ENCODE measurements at regions not wholly inside any gene's neighbourhood (a gene's known extent, or its start where the extent isn't known, plus 50 kb on each side); places are given as distances from the start of the nearest gene placed in this dataset.
"Not testable (repeated sequence)": the region's sequence is repeated elsewhere in the genome, so short reads cannot be mapped to it uniquely, and the experiment has no call there.

DNA sequence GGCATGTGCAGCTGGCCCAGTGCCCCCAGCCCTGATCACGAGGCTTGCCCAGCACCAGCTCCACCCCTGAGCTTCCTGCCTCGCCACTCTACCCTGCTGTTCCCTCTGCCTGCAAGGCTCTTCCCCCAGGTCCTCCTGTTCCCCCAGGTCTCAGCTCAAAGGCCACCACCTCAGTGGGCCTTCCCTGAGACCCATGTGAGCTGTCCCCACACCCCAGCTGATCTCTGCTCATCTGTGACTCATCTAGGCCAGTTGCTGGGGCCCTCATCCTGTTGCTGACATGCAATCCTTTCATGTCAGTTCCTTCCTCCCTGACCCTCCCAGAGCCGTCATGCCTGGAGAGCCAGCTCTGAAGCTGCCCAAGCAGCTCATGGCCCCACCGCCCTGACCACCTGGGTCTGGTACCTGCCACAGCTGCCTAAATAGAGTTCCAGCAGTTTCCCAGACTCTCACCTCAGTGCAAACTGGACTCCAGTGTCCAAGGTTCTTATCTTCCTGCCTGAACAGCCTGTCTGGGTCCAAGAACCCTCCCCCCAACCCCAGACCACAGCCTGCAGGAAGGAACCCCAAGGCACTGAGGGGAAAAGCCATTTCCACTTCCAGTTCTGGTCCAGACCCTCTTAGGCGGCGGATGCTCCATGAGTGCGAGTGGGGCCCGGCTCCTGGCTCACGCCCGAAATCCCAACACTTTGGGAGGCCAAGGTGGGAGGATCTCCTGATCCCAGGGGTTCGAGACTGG, 116.6 kb upstream of the IQSEC1 start:
- no peaks in the 10 kb centered on the region for H3K36me3 ChIP-seq (ENCODE audit: control insufficient read depth in 2 of 2, insufficient read depth in 2 of 2, low read length in 1 of 2)
- H3K27ac ChIP-seq (ENCODE audit: low read depth in 2 of 2, low read length in 1 of 2) = no peak overlapping the region
- peaks cover 0 to 2% of the 10 kb centered on the region in 2 donors for H3K9me3 ChIP-seq (ENCODE audit: control insufficient read depth in 2 of 2, insufficient read depth in 1 of 2, low read depth in 1 of 2, low read length in 1 of 2)
- peaks cover 2 to 3% of the 10 kb centered on the region in 2 donors for H3K4me1 ChIP-seq (ENCODE audit: control insufficient read depth in 2 of 2, insufficient read depth in 2 of 2, low read length in 1 of 2)
- H3K4me3 ChIP-seq (ENCODE audit: low read depth in 1 of 2, low read length in 2 of 2) = no peak overlapping the region
- H3K27me3 ChIP-seq (ENCODE audit: control insufficient read depth in 1 of 2, insufficient read depth in 2 of 2, low read length in 2 of 2) = no peaks in the 10 kb centered on the region
- WGBS, 2 donors = 66 to 75% methylated on average over 11 of the region's 11 CpGs

DNA sequence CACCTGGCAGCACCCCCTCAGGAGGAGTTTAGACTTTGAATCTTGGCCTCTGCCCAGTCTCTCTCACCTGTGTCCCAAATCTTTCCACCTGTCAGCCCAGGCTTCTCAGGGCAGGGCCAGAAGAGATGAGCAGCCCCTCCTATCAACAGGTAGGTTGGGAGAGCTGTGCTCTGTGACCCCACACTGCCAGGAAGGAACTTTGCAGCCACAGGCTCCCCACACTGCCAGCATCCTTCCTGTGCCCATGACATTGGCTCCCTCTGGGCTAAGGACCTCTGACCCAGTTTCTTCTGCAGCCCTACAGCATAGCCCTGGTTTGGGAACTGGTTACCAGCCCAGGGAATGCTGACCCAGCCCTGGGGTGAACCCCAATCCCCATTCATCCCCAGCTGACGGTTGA, 115.7 kb upstream of the IQSEC1 start:
- peaks cover 0 to 2% of the 10 kb centered on the region in 2 donors for H3K9me3 ChIP-seq (ENCODE audit: control insufficient read depth in 2 of 2, insufficient read depth in 1 of 2, low read depth in 1 of 2, low read length in 1 of 2)
- H3K4me1 ChIP-seq (ENCODE audit: control insufficient read depth in 2 of 2, insufficient read depth in 2 of 2, low read length in 1 of 2) = peaks cover 3% of the 10 kb centered on the region in 2 donors
- 91 to 94% methylated on average over 1 of the region's 1 CpG for WGBS, 2 donors
- H3K27ac ChIP-seq (ENCODE audit: low read depth in 2 of 2, low read length in 1 of 2) = no peak overlapping the region
- H3K27me3 ChIP-seq (ENCODE audit: control insufficient read depth in 1 of 2, insufficient read depth in 2 of 2, low read length in 2 of 2) = no peaks in the 10 kb centered on the region
- no peak overlapping the region for H3K4me3 ChIP-seq (ENCODE audit: low read depth in 1 of 2, low read length in 2 of 2)
- no peaks in the 10 kb centered on the region for H3K36me3 ChIP-seq (ENCODE audit: control insufficient read depth in 2 of 2, insufficient read depth in 2 of 2, low read length in 1 of 2)

DNA sequence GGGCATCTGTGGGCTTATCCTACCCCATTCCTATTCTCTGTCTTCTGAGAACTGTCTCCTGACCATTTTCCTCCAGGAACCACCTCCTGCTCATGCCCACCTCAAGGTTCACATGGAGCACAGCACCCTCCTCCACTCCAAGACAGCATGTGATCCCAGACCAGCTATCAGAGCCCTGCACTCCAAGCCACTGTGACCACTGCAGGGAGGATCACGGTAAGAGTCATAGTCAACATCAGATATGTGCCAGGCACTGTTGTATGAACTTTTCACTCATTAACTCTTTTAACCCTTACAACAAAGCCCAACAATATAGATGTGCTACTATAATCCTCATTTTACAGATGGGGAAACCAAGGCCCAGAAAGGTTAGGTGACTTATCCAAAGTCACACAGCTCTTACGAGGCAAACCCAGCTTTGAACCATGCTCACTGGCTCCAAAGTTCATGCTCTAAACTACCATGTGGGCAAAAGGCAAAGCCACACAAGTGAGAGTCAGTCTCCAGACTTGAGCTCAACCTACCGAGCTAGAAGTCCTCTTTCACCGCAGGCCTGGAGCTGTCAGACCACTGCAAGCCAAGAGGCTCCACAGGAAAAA, 115.1 kb upstream of the IQSEC1 start:
- 89 to 91% methylated on average over 4 of the region's 4 CpGs for WGBS, 2 donors
- Histone ChIP-seq H3K9me3 (ENCODE audit: control insufficient read depth in 2 of 2, insufficient read depth in 1 of 2, low read depth in 1 of 2, low read length in 1 of 2) (peaks cover 0 to 2% of the 10 kb centered on the region in 2 donors), H3K36me3 (ENCODE audit: control insufficient read depth in 2 of 2, insufficient read depth in 2 of 2, low read length in 1 of 2) (no peaks in the 10 kb centered on the region), H3K27me3 (ENCODE audit: control insufficient read depth in 1 of 2, insufficient read depth in 2 of 2, low read length in 2 of 2) (no peaks in the 10 kb centered on the region), H3K4me3 (ENCODE audit: low read depth in 1 of 2, low read length in 2 of 2) (no peak overlapping the region), H3K4me1 (ENCODE audit: control insufficient read depth in 2 of 2, insufficient read depth in 2 of 2, low read length in 1 of 2) (peaks cover 3% of the 10 kb centered on the region in 2 donors), H3K27ac (ENCODE audit: low read depth in 2 of 2, low read length in 1 of 2) (no peak overlapping the region)

DNA sequence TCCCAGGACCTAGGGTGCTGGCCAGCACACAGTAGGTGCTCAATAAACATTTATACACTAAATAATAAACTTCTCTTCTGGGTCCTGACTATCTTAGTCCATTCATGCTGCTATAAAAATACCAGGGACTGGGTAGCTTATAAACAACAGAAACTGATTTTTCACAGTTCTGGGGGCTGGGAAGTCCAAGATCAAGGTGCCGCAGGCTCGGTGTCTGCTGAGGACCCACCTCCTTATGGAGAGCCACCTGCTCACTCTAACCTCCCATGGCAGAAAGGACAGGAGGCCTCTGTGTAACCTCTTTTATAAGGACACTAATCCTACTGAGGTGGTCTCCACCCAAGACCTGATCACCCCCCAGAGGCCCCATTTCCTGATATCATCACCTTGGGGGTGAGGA, 114.4 kb upstream of the IQSEC1 start:
- Histone ChIP-seq H3K36me3 (ENCODE audit: control insufficient read depth in 2 of 2, insufficient read depth in 2 of 2, low read length in 1 of 2) (no peaks in the 10 kb centered on the region), H3K27ac (ENCODE audit: low read depth in 2 of 2, low read length in 1 of 2) (no peak overlapping the region), H3K9me3 (ENCODE audit: control insufficient read depth in 2 of 2, insufficient read depth in 1 of 2, low read depth in 1 of 2, low read length in 1 of 2) (peaks cover 0 to 2% of the 10 kb centered on the region in 2 donors), H3K4me1 (ENCODE audit: control insufficient read depth in 2 of 2, insufficient read depth in 2 of 2, low read length in 1 of 2) (peaks cover 3% of the 10 kb centered on the region in 2 donors), H3K4me3 (ENCODE audit: low read depth in 1 of 2, low read length in 2 of 2) (no peak overlapping the region), H3K27me3 (ENCODE audit: control insufficient read depth in 1 of 2, insufficient read depth in 2 of 2, low read length in 2 of 2) (no peaks in the 10 kb centered on the region)
- 96 to 97% methylated on average over 2 of the region's 2 CpGs for WGBS, 2 donors

DNA sequence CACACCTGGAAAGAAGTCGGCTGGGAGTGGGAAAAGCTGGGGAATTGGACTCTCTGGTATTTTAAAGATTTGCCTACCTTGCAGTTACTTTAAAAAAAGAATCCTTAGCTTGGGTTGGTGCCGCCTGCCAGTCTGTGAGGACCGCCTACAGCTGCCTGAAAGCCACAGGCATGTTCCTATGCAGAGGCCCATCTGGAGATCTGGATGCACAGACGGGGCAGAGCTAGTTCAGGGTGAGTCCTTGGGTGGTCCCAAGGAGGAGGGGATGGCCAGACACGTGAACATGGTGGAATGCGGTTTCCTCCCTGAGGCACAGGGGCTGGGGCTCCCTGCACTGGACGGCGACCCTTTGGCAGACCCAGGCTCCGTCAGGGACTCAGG, 113.2 kb upstream of the IQSEC1 start:
- 65 to 69% methylated on average over 9 of the region's 9 CpGs for WGBS, 2 donors

DNA sequence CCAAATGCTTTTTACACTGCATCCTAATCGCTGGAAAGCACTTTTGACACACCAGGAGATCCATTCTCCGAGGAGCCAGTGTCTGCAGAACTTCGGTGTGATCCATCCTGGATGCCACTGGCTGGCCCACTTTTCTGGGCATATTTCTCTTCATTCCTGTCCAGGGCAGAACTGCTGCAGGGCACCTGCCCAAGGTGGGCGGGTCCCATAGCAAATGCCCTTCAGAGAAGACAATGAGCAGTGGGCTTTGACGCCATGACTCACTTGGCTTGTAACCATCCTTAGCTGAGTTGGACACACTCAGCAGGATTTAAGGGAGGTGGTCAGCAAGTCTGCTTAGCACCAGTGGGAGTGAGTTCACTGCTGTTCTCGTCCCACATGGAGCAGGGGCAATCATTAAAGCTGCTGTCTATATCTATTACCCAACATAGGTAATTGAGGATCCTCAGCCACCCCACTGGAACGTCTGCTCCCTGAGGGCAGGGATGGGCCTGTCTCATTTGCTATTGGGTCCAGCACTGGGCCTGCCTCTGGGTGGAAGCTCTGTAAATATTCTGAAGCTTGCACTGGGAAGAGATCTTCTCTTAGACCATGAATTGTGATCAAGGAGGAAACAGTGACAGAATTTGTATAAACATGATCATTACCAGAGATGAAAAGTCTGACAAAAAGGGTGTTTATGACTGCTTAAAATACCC, 112.7 kb upstream of the IQSEC1 start:
- 71 to 79% methylated on average over 7 of the region's 7 CpGs for WGBS, 2 donors
- Histone ChIP-seq H3K36me3 (ENCODE audit: control insufficient read depth in 2 of 2, insufficient read depth in 2 of 2, low read length in 1 of 2) (no peaks in the 10 kb centered on the region), H3K4me1 (ENCODE audit: control insufficient read depth in 2 of 2, insufficient read depth in 2 of 2, low read length in 1 of 2) (peaks cover 3% of the 10 kb centered on the region in 2 donors), H3K4me3 (ENCODE audit: low read depth in 1 of 2, low read length in 2 of 2) (no peak overlapping the region), H3K27me3 (ENCODE audit: control insufficient read depth in 1 of 2, insufficient read depth in 2 of 2, low read length in 2 of 2) (peaks cover 0 to 4% of the 10 kb centered on the region in 2 donors), H3K27ac (ENCODE audit: low read depth in 2 of 2, low read length in 1 of 2) (no peak overlapping the region), H3K9me3 (ENCODE audit: control insufficient read depth in 2 of 2, insufficient read depth in 1 of 2, low read depth in 1 of 2, low read length in 1 of 2) (peaks cover 0 to 2% of the 10 kb centered on the region in 2 donors)

More for the DNA sequence above, 113.2 kb upstream of the IQSEC1 start:
- peaks cover 0 to 2% of the 10 kb centered on the region in 2 donors for H3K9me3 ChIP-seq (ENCODE audit: control insufficient read depth in 2 of 2, insufficient read depth in 1 of 2, low read depth in 1 of 2, low read length in 1 of 2)
- H3K27ac ChIP-seq (ENCODE audit: low read depth in 2 of 2, low read length in 1 of 2) = no peak overlapping the region
- peaks cover 0 to 4% of the 10 kb centered on the region in 2 donors for H3K27me3 ChIP-seq (ENCODE audit: control insufficient read depth in 1 of 2, insufficient read depth in 2 of 2, low read length in 2 of 2)
- no peak overlapping the region for H3K4me3 ChIP-seq (ENCODE audit: low read depth in 1 of 2, low read length in 2 of 2)
- H3K36me3 ChIP-seq (ENCODE audit: control insufficient read depth in 2 of 2, insufficient read depth in 2 of 2, low read length in 1 of 2) = no peaks in the 10 kb centered on the region
- peaks cover 3% of the 10 kb centered on the region in 2 donors for H3K4me1 ChIP-seq (ENCODE audit: control insufficient read depth in 2 of 2, insufficient read depth in 2 of 2, low read length in 1 of 2)

DNA sequence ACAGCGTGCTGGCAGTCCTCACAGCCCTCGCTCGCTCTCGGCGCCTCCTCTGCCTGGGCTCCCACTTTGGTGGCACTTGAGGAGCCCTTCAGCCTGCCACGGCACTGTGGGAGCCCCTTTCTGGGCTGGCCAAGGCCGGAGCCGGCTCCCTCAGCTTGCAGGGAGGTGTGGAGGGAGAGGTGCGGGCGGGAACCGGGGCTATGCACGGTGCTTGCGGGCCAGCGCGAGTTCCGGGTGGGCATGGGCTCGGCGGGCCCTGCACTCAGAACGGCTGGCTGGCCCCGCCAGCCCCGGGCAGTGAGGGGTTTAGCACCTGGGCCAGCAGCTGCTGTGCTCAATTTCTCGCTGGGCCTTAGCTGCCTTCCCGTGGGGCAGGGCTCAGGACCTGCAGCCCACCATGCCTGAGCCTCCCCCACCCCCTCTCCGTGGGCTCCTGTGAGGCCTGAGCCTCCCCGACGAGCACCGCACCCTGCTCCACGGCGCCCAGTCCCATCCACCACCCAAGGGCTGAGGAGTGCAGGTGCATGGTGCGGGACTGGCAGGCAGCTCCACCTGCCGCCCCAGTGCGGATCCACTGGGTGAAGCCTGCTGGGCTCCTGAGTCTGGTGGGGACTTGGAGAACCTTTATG, 106.5 kb upstream of the IQSEC1 start:
- H3K4me3 ChIP-seq (ENCODE audit: low read depth in 1 of 2, low read length in 2 of 2); H3K4me1 ChIP-seq (ENCODE audit: control insufficient read depth in 2 of 2, insufficient read depth in 2 of 2, low read length in 1 of 2): not testable (repeated sequence)
- 95 to 96% methylated on average over 28 to 32 of the region's 32 CpGs for WGBS, 2 donors

DNA sequence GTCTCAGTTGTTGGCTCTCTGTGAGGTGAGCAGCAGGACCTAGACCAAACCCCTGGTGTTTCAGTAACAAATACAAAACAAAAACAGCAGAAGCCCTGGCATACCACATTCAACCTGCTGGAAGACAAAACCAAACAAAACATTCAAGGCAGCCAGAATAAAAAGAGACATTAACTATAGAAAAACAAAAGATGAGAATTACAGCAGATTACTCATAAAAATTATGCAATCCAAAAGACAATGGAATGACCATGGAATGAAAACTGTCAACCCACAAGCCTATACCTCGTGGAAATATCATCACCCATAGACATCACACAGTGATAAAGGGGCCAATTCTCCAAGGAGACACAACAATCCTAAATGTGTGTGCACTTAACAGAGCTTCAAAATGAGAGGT, 106.0 kb upstream of the IQSEC1 start:
- Histone ChIP-seq H3K4me1 (ENCODE audit: control insufficient read depth in 2 of 2, insufficient read depth in 2 of 2, low read length in 1 of 2) (no peaks in the 10 kb centered on the region), H3K27me3 (ENCODE audit: control insufficient read depth in 1 of 2, insufficient read depth in 2 of 2, low read length in 2 of 2) (peaks cover 0 to 4% of the 10 kb centered on the region in 2 donors), H3K9me3 (ENCODE audit: control insufficient read depth in 2 of 2, insufficient read depth in 1 of 2, low read depth in 1 of 2, low read length in 1 of 2) (peaks cover 2 to 4% of the 10 kb centered on the region in 2 donors), H3K4me3 (ENCODE audit: low read depth in 1 of 2, low read length in 2 of 2) (no peak overlapping the region), H3K36me3 (ENCODE audit: control insufficient read depth in 2 of 2, insufficient read depth in 2 of 2, low read length in 1 of 2) (no peaks in the 10 kb centered on the region), H3K27ac (ENCODE audit: low read depth in 2 of 2, low read length in 1 of 2) (no peak overlapping the region)
- WGBS, 2 donors = 63 to 70% methylated on average over 1 of the region's 1 CpG

More for the DNA sequence above, 106.5 kb upstream of the IQSEC1 start:
- not testable (repeated sequence) for H3K27me3 ChIP-seq (ENCODE audit: control insufficient read depth in 1 of 2, insufficient read depth in 2 of 2, low read length in 2 of 2); H3K9me3 ChIP-seq (ENCODE audit: control insufficient read depth in 2 of 2, insufficient read depth in 1 of 2, low read depth in 1 of 2, low read length in 1 of 2); H3K27ac ChIP-seq (ENCODE audit: low read depth in 2 of 2, low read length in 1 of 2); H3K36me3 ChIP-seq (ENCODE audit: control insufficient read depth in 2 of 2, insufficient read depth in 2 of 2, low read length in 1 of 2)

DNA sequence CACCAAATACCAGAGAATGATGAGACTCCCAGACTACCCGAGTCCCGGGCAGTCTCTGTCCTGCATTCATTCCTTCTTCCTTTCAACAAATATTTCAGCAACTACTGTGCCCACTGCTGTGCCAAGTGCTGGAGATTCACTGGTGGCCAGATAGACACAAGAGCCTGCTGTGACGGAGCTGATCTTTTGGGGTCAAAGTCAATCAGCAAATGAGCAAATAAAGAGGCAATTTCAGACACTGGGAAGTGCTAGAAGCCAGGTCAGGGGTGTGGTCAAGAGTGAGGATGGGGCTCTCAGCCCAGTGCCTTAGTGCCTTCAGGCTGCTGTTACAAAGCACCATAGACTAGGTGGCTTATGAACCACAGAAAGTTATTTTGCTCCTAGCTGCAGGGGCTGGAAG, 104.9 kb upstream of the IQSEC1 start:
- H3K27ac ChIP-seq (ENCODE audit: low read depth in 2 of 2, low read length in 1 of 2) = no peak overlapping the region
- 90 to 94% methylated on average over 3 of the region's 3 CpGs for WGBS, 2 donors
- H3K4me3 ChIP-seq (ENCODE audit: low read depth in 1 of 2, low read length in 2 of 2) = no peak overlapping the region
- H3K36me3 ChIP-seq (ENCODE audit: control insufficient read depth in 2 of 2, insufficient read depth in 2 of 2, low read length in 1 of 2) = no peaks in the 10 kb centered on the region
- H3K4me1 ChIP-seq (ENCODE audit: control insufficient read depth in 2 of 2, insufficient read depth in 2 of 2, low read length in 1 of 2) = no peaks in the 10 kb centered on the region
- H3K27me3 ChIP-seq (ENCODE audit: control insufficient read depth in 1 of 2, insufficient read depth in 2 of 2, low read length in 2 of 2) = peaks cover 0 to 4% of the 10 kb centered on the region in 2 donors
- peaks cover 2 to 4% of the 10 kb centered on the region in 2 donors for H3K9me3 ChIP-seq (ENCODE audit: control insufficient read depth in 2 of 2, insufficient read depth in 1 of 2, low read depth in 1 of 2, low read length in 1 of 2)

Data from esophagus (tissue), 2 donors.